ENCODE measurements at regions not wholly inside any gene's neighbourhood (a gene's known extent, or its start where the extent isn't known, plus 50 kb on each side); places are given as distances from the start of the nearest gene placed in this dataset.

- peak; percentile 60 for DNase-seq
Measured at GRCh38 chr13:99859178-99860177, 112.1 kb downstream of the ZIC5 start.

GRCh38 chr13:99857738-99858137 lies 113.8 kb downstream of the ZIC5 start:
- DNase-seq, result no peak

- DNase-seq, result no peak
Measured at GRCh38 chr13:99855526-99856420, 115.8 kb downstream of the ZIC5 start.

- no peak for DNase-seq
Measured at GRCh38 chr13:99854366-99854765, 117.2 kb downstream of the ZIC5 start.

- no peak for DNase-seq
Measured at GRCh38 chr13:99847318-99847750, 124.2 kb downstream of the ZIC5 start.

GRCh38 chr13:99845161-99845874 lies 126.2 kb downstream of the ZIC5 start:
- DNase-seq, result no peak

- DNase-seq, result no peak
Measured at GRCh38 chr13:99844421-99844820, 127.1 kb downstream of the ZIC5 start.

GRCh38 chr13:99843872-99844271 lies 127.7 kb downstream of the ZIC5 start:
- no peak for DNase-seq

- no peak for DNase-seq
Measured at GRCh38 chr13:99842405-99842804, 129.2 kb downstream of the ZIC5 start.

GRCh38 chr13:99836291-99836690 lies 135.3 kb downstream of the ZIC5 start:
- no peak for DNase-seq

GRCh38 chr13:99835442-99835841 lies 136.1 kb downstream of the ZIC5 start:
- DNase-seq, result no peak

GRCh38 chr13:99834246-99834645 lies 137.3 kb downstream of the ZIC5 start:
- no peak for DNase-seq

GRCh38 chr13:99832347-99832746 lies 139.2 kb downstream of the ZIC5 start:
- DNase-seq, result no peak

- DNase-seq, result no peak
Measured at GRCh38 chr13:99830931-99831330, 140.6 kb downstream of the ZIC5 start.

GRCh38 chr13:99829593-99830239 lies 141.9 kb downstream of the ZIC5 start:
- no peak for DNase-seq

- DNase-seq, result no peak
Measured at GRCh38 chr13:99829161-99829560, 142.4 kb downstream of the ZIC5 start.

GRCh38 chr13:99828735-99829134 lies 142.8 kb downstream of the ZIC5 start:
- no peak for DNase-seq

GRCh38 chr13:99828123-99828522 lies 143.4 kb downstream of the ZIC5 start:
- no peak for DNase-seq

GRCh38 chr13:99827011-99827772 lies 144.4 kb downstream of the ZIC5 start:
- no peak for DNase-seq

- DNase-seq, result no peak
Measured at GRCh38 chr13:99823961-99824360, 147.6 kb downstream of the ZIC5 start.

- no peak for DNase-seq
Measured at GRCh38 chr13:99822820-99823219, 148.7 kb downstream of the ZIC5 start.

GRCh38 chr13:99821741-99822140 lies 149.8 kb downstream of the ZIC5 start:
- DNase-seq, result no peak

Measured in activated CD4-positive, alpha-beta T cell treated with anti-CD3 and anti-CD28 coated beads, Interleukin-2, Interleukin-6, amounts not matched to agents 100 ng/mL and 50 ng/mL, durations not matched to agents 16 hours and 8 hours (primary cell).